Activated B cell treated with CpG ODN at 0.5 μM for 24 hours (primary cell): ENCODE measurements at regions not wholly inside any gene's neighbourhood (a gene's known extent, or its start where the extent isn't known, plus 50 kb on each side); places are given as distances from the start of the nearest gene placed in this dataset.

ENCODE experiments used
- ATAC-seq: fragments of 200-7000 bp; cut with Tn5 transposase; one replicate; pipeline ENCODE4 v1.10.0; 2021; ENCODE audit warnings: low read depth, mild to moderate bottlenecking, moderate library complexity
- CTCF ChIA-PET: fragments of 350-600 bp; sonication (Branson Sonifier 250); formaldehyde crosslinking; loops from one replicate; lab custom pipeline; 2021; ENCODE audit warnings: antibody characterized with exemption; lab: Charles Lee
- POLR2A ChIA-PET: fragments of 350-600 bp; sonication (Branson Sonifier 250); formaldehyde crosslinking; loops from one replicate; lab custom pipeline; 2021; ENCODE audit warnings: antibody characterized with exemption; lab: Charles Lee
- DNase-seq: peaks from one replicate; pipeline ENCODE4 v3.0.0; 2022
- H3K27ac Mint-ChIP-seq: one replicate; pipeline ENCODE4 v1.8.0; 2020; ENCODE audit warnings: mixed read lengths
- H3K27me3 Mint-ChIP-seq: one replicate; pipeline ENCODE4 v1.8.0; 2021; ENCODE audit warnings: mixed read lengths
- H3K36me3 Mint-ChIP-seq: one replicate; pipeline ENCODE4 v1.8.0; 2021; ENCODE audit warnings: low read depth, mixed read lengths
- H3K4me1 Mint-ChIP-seq: one replicate; pipeline ENCODE4 v1.8.0; 2021; ENCODE audit warnings: mixed read lengths
- H3K4me3 Mint-ChIP-seq: one replicate; pipeline ENCODE4 v1.8.0; 2020; ENCODE audit warnings: mild to moderate bottlenecking, mixed read lengths
- H3K9me3 Mint-ChIP-seq: one replicate; pipeline ENCODE4 v1.8.0; 2020; ENCODE audit warnings: mixed read lengths
- intact Hi-C: fragments of 100-400 bp; cut with micrococcal nuclease; formaldehyde crosslinking; loops from one replicate; pipeline ENCODE4 v1.15.1; 2024
- TF ChIP-seq, protein P1 (sequence below): fragments of 200-600 bp; IDR thresholded peaks from one replicate; pipeline ENCODE4 v1.8.0; 2022; ENCODE audit warnings: antibody characterized with exemption, mild to moderate bottlenecking

DNA sequence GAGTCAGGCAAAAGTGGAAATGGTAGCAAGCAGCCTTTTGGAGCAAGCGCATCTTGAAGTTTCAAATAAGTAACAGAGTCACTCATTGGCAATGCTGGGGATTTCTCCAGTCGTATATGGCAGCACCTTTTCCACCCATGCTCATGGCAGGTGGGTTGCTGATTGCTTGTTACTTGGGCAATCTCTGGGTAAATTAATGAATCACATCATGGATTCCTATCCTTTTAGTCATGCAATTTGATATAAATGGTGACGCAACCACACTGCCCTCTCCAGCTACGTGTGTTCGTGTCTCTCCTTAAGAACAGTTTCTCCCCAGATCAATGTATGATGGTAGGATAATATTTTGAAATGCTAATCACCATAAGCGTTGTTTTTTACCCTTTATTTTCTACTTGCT, 339.9 kb upstream of the KCNH8 start:
- no peaks in the 10 kb centered on the region for H3K27me3 Mint-ChIP-seq
- CTCF ChIA-PET: no interaction called here

DNA sequence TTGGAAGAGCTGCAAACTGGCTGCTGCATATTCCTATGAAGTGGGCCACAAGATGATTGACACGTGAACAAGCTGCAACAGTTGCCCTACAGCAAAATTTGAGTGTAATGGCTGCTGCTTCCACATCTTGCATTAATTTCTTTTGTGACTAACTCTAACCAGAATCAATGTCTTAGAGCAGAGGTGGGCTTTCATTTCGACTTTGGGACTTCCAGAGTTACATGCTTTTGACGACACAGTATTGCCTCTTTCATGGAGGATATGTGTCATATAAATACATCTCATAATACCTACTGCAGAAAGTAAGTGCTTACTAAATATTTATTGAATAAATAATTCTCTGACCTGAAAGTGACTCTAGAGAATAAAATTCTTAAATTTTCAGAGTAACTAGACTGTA, 340.7 kb upstream of the KCNH8 start:
- Mint-ChIP-seq H3K4me1 (no peaks in the 10 kb centered on the region), H3K9me3 (no peaks in the 10 kb centered on the region), H3K27ac (no peak overlapping the region), H3K4me3 (no peak overlapping the region), H3K27me3 (no peaks in the 10 kb centered on the region), H3K36me3 (no peaks in the 10 kb centered on the region)
- ATAC-seq (no peak), DNase-seq (no peak)
- ChIA-PET CTCF (no interaction called here), POLR2A (no interaction called here)
- intact Hi-C loops: no loop called here
- TF ChIP-seq, protein P1, sequence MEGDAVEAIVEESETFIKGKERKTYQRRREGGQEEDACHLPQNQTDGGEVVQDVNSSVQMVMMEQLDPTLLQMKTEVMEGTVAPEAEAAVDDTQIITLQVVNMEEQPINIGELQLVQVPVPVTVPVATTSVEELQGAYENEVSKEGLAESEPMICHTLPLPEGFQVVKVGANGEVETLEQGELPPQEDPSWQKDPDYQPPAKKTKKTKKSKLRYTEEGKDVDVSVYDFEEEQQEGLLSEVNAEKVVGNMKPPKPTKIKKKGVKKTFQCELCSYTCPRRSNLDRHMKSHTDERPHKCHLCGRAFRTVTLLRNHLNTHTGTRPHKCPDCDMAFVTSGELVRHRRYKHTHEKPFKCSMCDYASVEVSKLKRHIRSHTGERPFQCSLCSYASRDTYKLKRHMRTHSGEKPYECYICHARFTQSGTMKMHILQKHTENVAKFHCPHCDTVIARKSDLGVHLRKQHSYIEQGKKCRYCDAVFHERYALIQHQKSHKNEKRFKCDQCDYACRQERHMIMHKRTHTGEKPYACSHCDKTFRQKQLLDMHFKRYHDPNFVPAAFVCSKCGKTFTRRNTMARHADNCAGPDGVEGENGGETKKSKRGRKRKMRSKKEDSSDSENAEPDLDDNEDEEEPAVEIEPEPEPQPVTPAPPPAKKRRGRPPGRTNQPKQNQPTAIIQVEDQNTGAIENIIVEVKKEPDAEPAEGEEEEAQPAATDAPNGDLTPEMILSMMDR: no peak

More for the DNA sequence above, 339.9 kb upstream of the KCNH8 start:
- Mint-ChIP-seq H3K36me3 (no peaks in the 10 kb centered on the region), H3K4me1 (no peaks in the 10 kb centered on the region), H3K4me3 (no peak overlapping the region), H3K27ac (no peak overlapping the region), H3K9me3 (no peaks in the 10 kb centered on the region)
- POLR2A ChIA-PET: no interaction called here
- DNase-seq (no peak), ATAC-seq (no peak)
- TF ChIP-seq, protein P1: no peak
- intact Hi-C loops: no loop called here

DNA sequence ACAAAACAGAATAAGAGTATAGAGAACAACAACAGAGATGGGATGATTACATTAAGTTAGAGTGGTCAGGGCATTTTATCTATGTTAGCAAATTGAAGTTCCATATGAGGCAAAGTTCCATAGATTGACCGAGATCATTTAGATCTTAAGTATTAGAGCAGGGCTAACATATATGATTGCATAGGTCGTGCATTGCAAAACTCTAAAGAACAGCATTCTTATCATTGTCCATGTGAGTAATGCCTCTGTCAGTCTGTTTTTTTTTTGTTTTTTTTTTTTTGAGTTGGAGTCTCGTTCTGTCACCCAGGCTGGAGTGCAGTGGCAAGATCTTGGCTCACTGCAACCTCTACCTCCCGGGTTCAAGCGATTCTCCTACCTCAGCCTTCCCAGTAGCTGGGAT, 341.7 kb upstream of the KCNH8 start:
- Mint-ChIP-seq H3K4me3 (no peak overlapping the region), H3K36me3 (no peaks in the 10 kb centered on the region), H3K9me3 (no peaks in the 10 kb centered on the region), H3K4me1 (no peaks in the 10 kb centered on the region), H3K27ac (no peak overlapping the region), H3K27me3 (no peaks in the 10 kb centered on the region)
- ChIA-PET CTCF (no interaction called here), POLR2A (no interaction called here)
- DNase-seq (no peak), ATAC-seq (no peak)
- TF ChIP-seq, protein P1: no peak
- intact Hi-C loops: no loop called here

DNA sequence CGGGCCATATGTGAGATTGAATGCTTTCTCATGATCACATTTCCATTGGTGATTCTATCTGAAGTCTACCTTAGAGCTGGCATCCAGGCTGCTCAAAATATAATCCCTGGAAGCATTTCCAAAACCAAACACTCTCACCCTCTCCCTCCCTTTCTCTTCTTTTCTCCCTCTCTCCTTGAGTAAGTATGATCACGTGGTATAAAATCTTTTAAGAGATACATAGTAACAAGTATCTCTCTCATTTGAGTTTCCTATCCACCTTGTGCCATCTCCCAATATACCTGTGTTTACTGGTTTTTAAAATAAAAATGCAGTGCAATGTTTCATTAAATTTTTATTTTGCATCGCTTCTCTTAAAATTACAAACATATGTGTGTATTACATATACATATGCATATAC, 350.9 kb upstream of the KCNH8 start:
- Mint-ChIP-seq H3K4me1 (no peaks in the 10 kb centered on the region), H3K9me3 (no peaks in the 10 kb centered on the region), H3K27ac (no peak overlapping the region), H3K4me3 (no peak overlapping the region), H3K27me3 (no peaks in the 10 kb centered on the region), H3K36me3 (no peaks in the 10 kb centered on the region)
- ATAC-seq: no peak
- TF ChIP-seq, protein P1: no peak
- DNase-seq: no peak
- CTCF ChIA-PET: no interaction called here
- POLR2A ChIA-PET: no interaction called here
- intact Hi-C loops: no loop called here

DNA sequence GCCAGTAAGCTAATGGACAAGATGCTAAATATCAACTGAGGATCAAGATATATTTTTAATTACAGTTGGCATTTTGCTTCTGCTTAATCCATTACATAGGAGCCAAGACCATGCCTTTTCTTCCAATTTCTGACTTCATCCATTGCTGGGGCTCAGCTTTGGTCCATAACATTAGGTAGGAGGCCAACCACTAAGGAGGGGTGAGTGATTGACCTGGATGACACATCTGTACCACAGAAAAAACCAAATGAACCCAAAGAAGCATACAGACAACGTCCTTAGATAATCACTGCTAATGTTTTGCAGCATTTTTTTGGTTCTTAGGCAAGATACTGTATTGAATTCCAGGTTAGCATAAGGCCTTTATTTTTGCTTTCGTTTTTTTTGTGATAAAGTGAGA, 353.2 kb upstream of the KCNH8 start:
- no peak for ATAC-seq
- Mint-ChIP-seq H3K36me3 (no peaks in the 10 kb centered on the region), H3K4me3 (no peak overlapping the region), H3K4me1 (no peaks in the 10 kb centered on the region), H3K9me3 (no peaks in the 10 kb centered on the region), H3K27me3 (no peaks in the 10 kb centered on the region), H3K27ac (no peak overlapping the region)
- intact Hi-C loops: no loop called here
- TF ChIP-seq, protein P1: no peak
- ChIA-PET POLR2A (no interaction called here), CTCF (no interaction called here)
- no peak for DNase-seq
